Effector memory CD8-positive, alpha-beta T cell (primary cell): ENCODE measurements at regions not wholly inside any gene's neighbourhood (a gene's known extent, or its start where the extent isn't known, plus 50 kb on each side); places are given as distances from the start of the nearest gene placed in this dataset.

Experiments used
- ATAC-seq: fragments of 150-1000 bp; cut with Tn5 transposase; replicated peaks from 2 replicates; pipeline ENCODE4 v1.10.0; 2021; ENCODE audit warnings: mild to moderate bottlenecking, moderate library complexity
- DNase-seq, 3 experiments: peaks; one replicate each; pipeline ENCODE4 v3.0.0; 2021
- H3K27ac Mint-ChIP-seq, 2 donors: one replicate each; pipeline ENCODE4 v1.8.0; 2022; ENCODE audit warnings: mild to moderate bottlenecking in 2 of 2, mixed read lengths in 2 of 2, moderate library complexity in 2 of 2
- H3K27me3 Mint-ChIP-seq, 2 donors: one replicate each; pipeline ENCODE4 v1.8.0; 2022; ENCODE audit warnings: mixed read lengths in 2 of 2
- H3K36me3 Mint-ChIP-seq: one replicate; pipeline ENCODE4 v1.8.0; 2022; ENCODE audit warnings: mild to moderate bottlenecking, moderate library complexity, mixed read lengths; ENCODE audit not compliant: insufficient read depth
- H3K4me1 Mint-ChIP-seq, 2 donors: one replicate each; pipeline ENCODE4 v1.8.0; 2022; ENCODE audit warnings: low read depth in 2 of 2, mixed read lengths in 2 of 2
- H3K4me3 Mint-ChIP-seq, 2 donors: one replicate each; pipeline ENCODE4 v1.8.0; 2022; ENCODE audit warnings: mild to moderate bottlenecking in 2 of 2, mixed read lengths in 2 of 2, moderate library complexity in 2 of 2
- H3K9me3 Mint-ChIP-seq, 2 donors: one replicate each; pipeline ENCODE4 v1.8.0; 2022; ENCODE audit warnings: mixed read lengths in 2 of 2

DNA sequence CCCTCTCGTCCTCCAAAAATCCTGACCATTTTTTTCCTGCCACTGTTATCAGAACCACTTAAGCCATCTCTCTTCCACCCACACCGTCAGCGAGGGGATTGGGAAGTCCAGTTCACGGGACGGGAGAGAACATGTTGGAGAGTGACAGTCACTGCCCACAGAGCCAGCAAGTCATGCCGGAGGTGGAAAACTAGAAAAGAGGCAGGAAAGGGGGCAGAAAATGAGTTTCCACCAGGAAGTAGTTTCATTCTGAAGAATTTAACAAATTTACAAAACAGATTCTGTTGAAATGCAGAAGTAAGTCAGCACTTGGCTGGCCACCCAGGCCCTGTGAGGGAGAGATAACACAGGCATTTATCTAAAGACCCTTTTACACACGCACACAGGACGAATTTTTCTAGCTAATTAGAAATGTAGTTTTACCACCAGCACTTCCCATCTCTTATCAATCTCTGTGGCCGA lies 431.3 kb downstream of the TSN start:
- no peak overlapping the region for H3K4me3 Mint-ChIP-seq
- no peak overlapping the region for H3K27ac Mint-ChIP-seq
- H3K4me1 Mint-ChIP-seq, result no peaks in the 10 kb centered on the region
- ATAC-seq (no peak), DNase-seq (no peak)
- H3K36me3 Mint-ChIP-seq, result no peaks in the 10 kb centered on the region
- no peaks in the 10 kb centered on the region for H3K9me3 Mint-ChIP-seq
- peaks cover 0 to 8% of the 10 kb centered on the region in 2 donors for H3K27me3 Mint-ChIP-seq

DNA sequence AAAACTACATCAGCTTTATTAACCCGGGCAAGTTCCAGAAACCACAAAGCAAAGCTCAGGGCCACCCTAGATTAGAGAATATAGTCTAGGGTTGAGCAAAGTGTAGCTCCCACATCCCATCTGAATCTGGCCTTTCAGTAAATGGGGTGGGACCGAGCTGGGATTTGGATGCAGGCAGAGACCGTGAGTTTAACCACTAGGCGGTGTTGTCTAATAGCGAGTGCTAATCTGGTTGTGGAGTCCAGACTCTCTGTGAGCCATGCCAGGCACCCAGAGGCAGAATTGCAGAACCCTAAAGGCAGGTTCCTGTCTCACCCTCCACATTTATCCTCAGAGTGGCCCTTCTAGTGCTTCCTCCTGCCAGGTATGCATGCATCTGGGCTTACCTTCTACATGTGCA lies 435.9 kb downstream of the TSN start:
- Mint-ChIP-seq H3K9me3 (no peaks in the 10 kb centered on the region), H3K27me3 (peaks cover 5 to 7% of the 10 kb centered on the region in 2 donors), H3K4me1 (no peaks in the 10 kb centered on the region), H3K27ac (no peak overlapping the region), H3K36me3 (no peaks in the 10 kb centered on the region), H3K4me3 (no peak overlapping the region)
- no peak for ATAC-seq
- no peak for DNase-seq

DNA sequence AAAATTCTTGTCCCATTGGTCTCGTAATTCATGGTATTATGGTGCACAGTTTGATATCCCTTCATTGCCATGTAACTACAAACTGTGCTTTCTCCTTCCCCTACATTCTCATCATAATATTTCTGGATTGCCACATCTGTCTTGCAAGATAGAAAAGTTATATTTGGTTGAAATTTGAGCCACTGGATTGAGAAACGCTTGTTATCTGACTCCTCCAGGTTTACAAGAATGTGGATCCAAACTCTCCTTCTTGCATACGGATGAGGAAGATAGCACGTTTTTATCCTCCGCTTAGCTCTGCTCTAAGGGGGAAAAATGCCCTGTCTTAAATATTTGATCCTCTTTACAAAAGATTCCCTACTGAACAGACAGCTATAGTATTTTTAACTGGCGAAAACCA lies 438.2 kb downstream of the TSN start:
- Mint-ChIP-seq H3K36me3 (no peaks in the 10 kb centered on the region), H3K4me3 (no peak overlapping the region), H3K4me1 (no peaks in the 10 kb centered on the region), H3K27me3 (peaks cover 0 to 5% of the 10 kb centered on the region in 2 donors), H3K9me3 (no peaks in the 10 kb centered on the region), H3K27ac (no peak overlapping the region)
- ATAC-seq (no peak), DNase-seq (no peak)

DNA sequence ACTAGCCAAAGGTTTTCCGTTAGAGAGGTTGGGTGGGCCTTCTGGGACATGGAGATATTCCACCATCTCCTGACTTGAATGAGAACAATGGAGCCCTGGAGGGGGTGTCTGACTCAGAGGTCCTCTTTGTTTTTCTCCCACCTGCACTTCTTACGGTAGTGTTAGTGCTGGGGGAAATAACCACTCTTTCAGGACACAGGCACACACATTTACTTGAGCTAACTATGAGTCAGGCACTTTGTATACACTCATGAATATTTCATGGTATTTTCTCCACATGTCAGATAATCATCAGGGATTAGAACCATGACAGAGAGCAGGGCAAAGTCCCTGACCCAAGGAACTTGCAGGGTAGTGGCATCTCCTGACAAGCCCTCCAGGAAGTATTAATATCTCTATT lies 439.1 kb downstream of the TSN start:
- no peak for DNase-seq
- H3K4me1 Mint-ChIP-seq, result no peaks in the 10 kb centered on the region
- H3K4me3 Mint-ChIP-seq, result no peak overlapping the region
- H3K27me3 Mint-ChIP-seq, result peaks cover 0 to 5% of the 10 kb centered on the region in 2 donors
- H3K36me3 Mint-ChIP-seq, result no peaks in the 10 kb centered on the region
- H3K27ac Mint-ChIP-seq, result no peak overlapping the region
- H3K9me3 Mint-ChIP-seq, result peaks cover 0 to 4% of the 10 kb centered on the region in 2 donors
- no peak for ATAC-seq

DNA sequence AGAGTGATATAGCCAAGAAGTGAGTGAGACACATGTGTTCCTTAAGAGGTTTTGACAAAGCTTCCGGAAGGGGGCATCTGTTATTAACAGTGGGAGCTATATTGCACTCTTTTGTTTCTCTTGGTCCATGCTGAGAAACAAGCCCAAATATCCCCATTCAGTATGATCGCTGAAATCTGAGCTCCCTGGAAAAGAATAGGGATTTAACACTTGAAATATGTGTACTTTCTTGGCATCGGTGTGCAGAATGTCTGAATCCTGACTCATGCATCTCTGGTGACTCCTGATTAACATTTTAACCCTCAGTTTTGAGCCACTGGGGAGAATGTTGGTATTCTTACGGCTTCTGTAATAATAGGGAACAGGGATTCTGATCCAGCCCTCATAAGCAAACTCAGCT lies 448.1 kb downstream of the TSN start:
- Mint-ChIP-seq H3K4me3 (no peak overlapping the region), H3K27me3 (no peaks in the 10 kb centered on the region), H3K9me3 (peaks cover 0 to 6% of the 10 kb centered on the region in 2 donors), H3K4me1 (no peaks in the 10 kb centered on the region), H3K27ac (no peak overlapping the region), H3K36me3 (no peaks in the 10 kb centered on the region)
- DNase-seq (no peak), ATAC-seq (no peak)

DNA sequence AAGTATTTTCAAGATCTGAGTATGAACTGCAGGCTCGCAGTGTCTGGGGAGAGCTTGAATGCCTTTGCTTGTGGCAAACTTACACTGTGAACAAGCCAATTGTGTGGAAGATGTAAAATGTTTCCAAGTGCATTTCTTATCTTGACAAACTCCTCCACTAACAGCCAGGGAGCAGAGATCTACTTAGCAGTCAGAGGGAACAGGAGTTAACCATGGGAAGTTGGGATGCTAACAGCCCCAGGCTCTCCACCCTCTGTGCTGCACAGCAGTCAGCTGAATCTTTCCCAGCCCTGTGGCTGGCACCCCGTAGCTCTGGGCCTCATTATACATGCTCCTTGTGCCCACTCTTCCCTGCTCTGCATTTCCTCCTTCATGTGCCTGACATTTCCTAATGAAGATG lies 450.2 kb downstream of the TSN start:
- no peak for ATAC-seq
- peaks cover 0 to 2% of the 10 kb centered on the region in 2 donors for H3K9me3 Mint-ChIP-seq
- H3K4me3 Mint-ChIP-seq, result no peak overlapping the region
- H3K27ac Mint-ChIP-seq, result no peak overlapping the region
- H3K4me1 Mint-ChIP-seq, result no peaks in the 10 kb centered on the region
- no peak for DNase-seq
- H3K36me3 Mint-ChIP-seq, result no peaks in the 10 kb centered on the region
- H3K27me3 Mint-ChIP-seq, result no peaks in the 10 kb centered on the region

DNA sequence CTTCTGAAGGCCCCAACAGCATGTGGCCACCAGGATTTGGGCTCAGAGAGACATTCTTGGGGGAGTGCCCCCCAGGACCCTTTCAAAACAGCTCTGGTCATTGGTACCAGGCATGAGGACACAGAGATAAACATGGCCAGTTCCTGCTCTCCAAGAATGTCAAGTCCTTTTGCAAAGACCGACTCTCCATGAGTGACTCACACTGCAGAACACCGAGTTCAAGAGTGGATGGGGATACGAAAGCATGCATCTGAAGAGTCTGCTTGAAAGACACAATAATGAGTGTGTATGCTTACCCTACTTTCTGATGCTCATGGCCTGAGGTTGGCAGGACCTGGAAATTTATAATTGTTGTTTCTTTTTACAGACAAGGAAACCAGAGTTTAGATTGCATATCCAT lies 450.6 kb downstream of the TSN start:
- no peak overlapping the region for H3K27ac Mint-ChIP-seq
- DNase-seq, result no peak
- ATAC-seq, result no peak

DNA sequence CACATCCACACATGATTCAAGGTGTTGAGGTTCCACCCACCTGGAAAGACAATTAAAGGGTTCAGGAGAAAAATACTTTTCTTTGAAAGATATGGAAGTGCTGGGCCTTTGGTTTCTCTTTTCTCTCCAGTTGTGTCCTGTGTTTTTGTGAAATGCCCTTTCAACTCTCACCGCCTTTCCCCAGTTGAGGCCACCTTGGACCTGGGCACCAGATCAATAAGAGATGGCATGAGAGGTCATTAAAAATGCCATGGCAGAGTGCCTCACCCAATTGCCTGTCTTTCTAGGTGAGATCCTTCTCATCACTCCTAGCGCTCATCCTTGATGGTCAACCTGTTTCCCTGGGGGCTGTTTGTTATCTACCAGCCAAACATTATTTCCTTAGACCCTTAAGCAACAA lies 453.9 kb downstream of the TSN start:
- no peak for ATAC-seq

More for the DNA sequence above, 450.6 kb downstream of the TSN start:
- H3K36me3 Mint-ChIP-seq, result no peaks in the 10 kb centered on the region
- H3K4me3 Mint-ChIP-seq, result no peak overlapping the region
- no peaks in the 10 kb centered on the region for H3K27me3 Mint-ChIP-seq
- no peaks in the 10 kb centered on the region for H3K4me1 Mint-ChIP-seq
- peaks cover 0 to 2% of the 10 kb centered on the region in 2 donors for H3K9me3 Mint-ChIP-seq

DNA sequence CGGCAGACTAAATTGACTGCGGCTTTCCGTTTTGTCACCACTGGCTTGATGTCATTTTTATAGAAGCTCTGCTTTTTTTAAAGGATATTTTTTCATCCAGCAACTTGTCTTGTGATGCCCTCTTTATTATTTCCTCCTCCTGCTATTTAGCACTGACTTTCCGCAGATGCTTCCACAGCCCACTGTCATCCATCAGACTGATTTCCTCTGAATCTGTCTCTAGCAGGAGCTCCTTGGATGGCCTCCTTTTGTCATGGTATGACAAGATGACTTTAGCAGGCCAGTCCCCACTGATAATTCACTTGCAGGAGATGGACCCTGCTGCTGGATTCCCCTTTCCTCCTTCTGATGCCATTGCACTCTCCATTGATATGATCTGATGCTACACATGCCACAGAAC lies 454.6 kb downstream of the TSN start:
- H3K9me3 Mint-ChIP-seq, result no peaks in the 10 kb centered on the region
- DNase-seq (no peak), ATAC-seq (no peak)
- no peaks in the 10 kb centered on the region for H3K36me3 Mint-ChIP-seq
- H3K4me3 Mint-ChIP-seq, result no peak overlapping the region
- no peak overlapping the region for H3K27ac Mint-ChIP-seq
- no peaks in the 10 kb centered on the region for H3K27me3 Mint-ChIP-seq
- no peaks in the 10 kb centered on the region for H3K4me1 Mint-ChIP-seq

More for the DNA sequence above, 453.9 kb downstream of the TSN start:
- H3K4me1 Mint-ChIP-seq, result no peaks in the 10 kb centered on the region
- no peak overlapping the region for H3K27ac Mint-ChIP-seq
- no peaks in the 10 kb centered on the region for H3K9me3 Mint-ChIP-seq
- no peak for DNase-seq
- H3K36me3 Mint-ChIP-seq, result no peaks in the 10 kb centered on the region
- H3K27me3 Mint-ChIP-seq, result no peaks in the 10 kb centered on the region
- H3K4me3 Mint-ChIP-seq, result no peak overlapping the region

DNA sequence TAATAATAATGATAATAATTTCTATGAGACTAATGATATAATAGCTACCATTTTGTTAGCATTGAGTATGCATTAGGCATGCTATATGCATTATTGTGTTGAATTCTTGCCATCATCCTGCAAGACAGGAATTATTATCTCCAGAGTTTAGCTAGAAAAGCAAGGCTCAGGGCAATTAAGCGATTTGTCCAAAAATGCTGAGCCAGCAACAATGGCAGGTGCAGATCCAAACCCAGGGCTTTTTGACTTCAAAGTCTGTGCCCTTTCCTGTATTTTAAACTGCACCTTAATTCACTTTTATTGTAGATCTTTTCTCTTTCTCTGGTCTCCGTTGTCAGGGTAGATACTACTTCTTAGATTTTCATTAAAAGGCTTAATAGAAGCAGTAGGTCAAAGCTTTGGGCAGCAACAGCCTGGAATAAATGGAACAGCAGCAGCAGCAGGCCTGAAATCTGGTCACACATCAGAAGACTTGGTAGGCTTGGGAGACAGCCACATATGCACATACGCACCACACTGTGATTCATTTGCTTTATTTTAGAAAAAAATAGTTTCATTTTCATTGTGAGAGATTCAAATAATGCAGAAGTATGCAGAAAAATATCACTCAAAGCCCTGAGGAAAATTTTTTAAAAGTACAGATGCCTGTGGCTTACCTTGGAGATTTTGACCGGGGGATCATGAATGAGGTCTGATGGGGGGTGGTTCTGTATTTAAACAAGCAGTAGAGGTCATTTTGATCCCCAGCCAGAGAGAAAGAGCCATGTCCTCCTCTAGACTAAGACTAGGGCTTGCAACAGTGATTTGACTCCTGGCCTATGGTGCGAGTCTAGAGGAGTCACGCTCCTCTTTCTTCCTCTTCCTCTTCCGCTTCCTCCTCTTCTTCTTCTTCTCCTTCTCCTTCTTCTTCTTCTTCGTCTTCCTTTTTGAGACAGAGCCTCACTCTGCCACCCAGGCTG lies 455.7 kb downstream of the TSN start:
- Mint-ChIP-seq H3K27ac (no peak overlapping the region), H3K4me3 (no peak overlapping the region), H3K4me1 (no peaks in the 10 kb centered on the region), H3K36me3 (no peaks in the 10 kb centered on the region), H3K9me3 (no peaks in the 10 kb centered on the region), H3K27me3 (no peaks in the 10 kb centered on the region)
- DNase-seq, result no peak
- ATAC-seq, result no peak

DNA sequence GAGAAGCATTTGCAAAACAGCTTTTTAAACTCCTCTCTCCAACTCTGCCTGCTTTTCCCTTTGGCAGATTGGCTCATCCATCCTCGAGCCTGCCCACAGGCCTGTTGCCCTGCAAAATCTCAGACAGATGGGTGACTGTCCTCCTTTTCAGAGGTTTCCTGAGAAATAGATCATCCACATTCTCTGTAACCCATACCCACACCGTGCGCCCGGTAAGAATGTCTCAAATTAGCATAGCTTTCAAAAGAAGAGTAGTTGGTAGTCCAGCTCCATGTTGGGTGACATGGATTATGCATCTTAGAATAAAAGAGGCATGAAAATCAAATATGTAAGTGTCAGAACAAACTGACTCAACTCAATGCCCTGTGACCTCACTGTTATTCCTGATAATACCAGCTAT lies 457.9 kb downstream of the TSN start:
- H3K27me3 Mint-ChIP-seq, result no peaks in the 10 kb centered on the region
- no peak for DNase-seq
- no peak for ATAC-seq
- H3K4me1 Mint-ChIP-seq, result no peaks in the 10 kb centered on the region
- H3K9me3 Mint-ChIP-seq, result no peaks in the 10 kb centered on the region
- H3K27ac Mint-ChIP-seq, result no peak overlapping the region
- H3K4me3 Mint-ChIP-seq, result no peak overlapping the region
- no peaks in the 10 kb centered on the region for H3K36me3 Mint-ChIP-seq

DNA sequence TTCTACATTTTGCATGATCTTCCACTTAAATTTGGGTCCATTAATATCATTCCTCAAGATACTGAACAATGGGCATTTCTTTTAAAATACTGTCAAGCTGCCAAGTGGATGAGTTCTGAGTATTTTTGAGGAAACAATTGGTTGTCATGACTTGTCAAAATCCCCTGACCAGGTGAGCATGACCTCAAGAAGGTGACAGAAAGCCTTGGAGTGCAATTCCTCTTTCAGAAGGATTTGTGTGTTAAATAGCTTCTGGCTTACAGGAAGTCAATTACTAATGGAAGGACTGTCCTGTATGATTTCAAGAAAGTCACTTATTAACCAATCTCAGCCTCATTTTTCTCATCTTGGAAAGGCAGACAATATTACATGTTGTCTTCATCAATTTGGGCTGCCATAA lies 460.6 kb downstream of the TSN start:
- DNase-seq, result no peak
- no peaks in the 10 kb centered on the region for H3K9me3 Mint-ChIP-seq
- no peaks in the 10 kb centered on the region for H3K27me3 Mint-ChIP-seq
- H3K27ac Mint-ChIP-seq, result no peak overlapping the region
- no peak overlapping the region for H3K4me3 Mint-ChIP-seq
- H3K4me1 Mint-ChIP-seq, result no peaks in the 10 kb centered on the region
- ATAC-seq, result no peak
- H3K36me3 Mint-ChIP-seq, result no peaks in the 10 kb centered on the region

DNA sequence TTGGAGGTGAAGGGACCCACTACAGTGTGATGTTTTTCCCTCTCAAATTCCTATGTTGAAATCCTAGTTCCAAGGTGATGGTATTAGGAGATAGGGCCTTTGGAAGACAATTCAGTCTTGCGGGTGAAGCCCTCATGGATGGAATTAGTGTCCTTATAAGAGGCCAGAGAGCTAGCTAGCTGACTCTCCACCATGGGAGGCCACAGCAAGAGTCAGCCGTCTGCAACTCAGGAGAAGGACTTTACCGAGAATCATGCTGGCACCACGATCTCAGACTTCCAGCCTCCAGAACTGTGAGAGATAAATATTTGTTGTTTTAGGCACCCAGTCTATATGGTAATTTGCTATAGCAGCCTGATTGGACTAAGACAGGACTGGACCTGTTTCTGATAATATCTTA lies 461.4 kb downstream of the TSN start:
- Mint-ChIP-seq H3K4me1 (no peaks in the 10 kb centered on the region), H3K27me3 (no peaks in the 10 kb centered on the region), H3K27ac (no peak overlapping the region), H3K9me3 (no peaks in the 10 kb centered on the region), H3K36me3 (no peaks in the 10 kb centered on the region), H3K4me3 (no peak overlapping the region)
- ATAC-seq (no peak), DNase-seq (no peak)

DNA sequence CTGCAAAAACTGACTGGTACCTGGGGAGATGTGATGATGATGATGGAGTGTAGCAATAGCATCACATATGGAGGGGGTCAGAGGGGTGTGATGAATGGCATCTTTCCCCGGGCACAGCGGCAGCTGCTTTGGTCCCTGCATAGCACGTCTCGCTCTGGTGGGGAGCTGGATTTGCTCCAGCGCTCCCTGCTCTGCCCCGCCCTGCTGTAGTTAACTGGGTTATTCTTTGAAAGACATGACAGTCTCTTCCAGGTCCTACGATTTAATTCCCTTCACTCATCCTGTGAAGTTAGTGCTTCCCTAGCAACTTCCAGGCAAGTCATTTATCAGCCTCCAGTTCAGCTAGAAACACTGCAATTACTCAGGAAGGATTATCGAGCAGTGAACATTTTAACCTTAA lies 463.1 kb downstream of the TSN start:
- DNase-seq (no peak), ATAC-seq (no peak)
- Mint-ChIP-seq H3K9me3 (no peaks in the 10 kb centered on the region), H3K4me1 (no peaks in the 10 kb centered on the region), H3K4me3 (no peak overlapping the region), H3K36me3 (no peaks in the 10 kb centered on the region), H3K27me3 (no peaks in the 10 kb centered on the region), H3K27ac (no peak overlapping the region)
